K562 (cell line): ENCODE measurements at regions not wholly inside any gene's neighbourhood (a gene's known extent, or its start where the extent isn't known, plus 50 kb on each side); places are given as distances from the start of the nearest gene placed in this dataset.

Experiments
- ATAC-seq: fragments of 200-7000 bp; cut with Tn5 transposase; 3 replicates; pipeline ENCODE4 v1.9.1; 2020; ENCODE audit warnings: moderate library complexity
- BruUV-seq: library from RNA; stranded (reverse); fragments of 400-500 nt; replicated peaks from 2 replicates; lab custom pipeline; 2021; lab: Mats Ljungman, UMichigan
- CTCF ChIA-PET: fragments of 300-600 bp; formaldehyde crosslinking; extraction: SDS; loops from one replicate; lab custom pipeline; 2021; ENCODE audit warnings: low intra/inter-chr PET ratio; lab: Yijun Ruan, JAX
- POLR2A ChIA-PET: fragments of 300-600, 350-650 bp; sonication (Branson Sonifier 250); formaldehyde crosslinking; extraction: SDS; loops from one replicate; lab custom pipeline; 2021; ENCODE audit warnings: antibody characterized with exemption, inconsistent platforms; lab: Yijun Ruan, JAX
- DNase-seq, 4 experiments: peaks; one replicate each; pipeline versions ENCODE4 v3.0.0 to v3.0.0-alpha.2; 2011 to 2018; ENCODE audit warnings: low spot score in 3 of 4, mixed read lengths in 3 of 4; ENCODE audit errors: extremely low read depth in 1 of 4
- FAIRE-seq: peaks from 2 replicates; lab custom pipeline; 2011; peaks lifted over from hg19 to GRCh38; lab: Jason Lieb, UNC
- H2AFZ ChIP-seq: 2 replicates; pipeline ENCODE4 v1.6.0; 2011; ENCODE audit warnings: low read depth, low read length, control low read depth, inconsistent platforms
- H3K27ac ChIP-seq: fragments of 200-600 bp; 3 replicates; pipeline ENCODE4 v1.8.0; 2011; ENCODE audit warnings: low read depth, mild to moderate bottlenecking, control low read depth, inconsistent platforms, low read length, moderate library complexity, mixed read lengths; ENCODE audit errors: extremely low read depth
- H3K27me3 ChIP-seq, 2 experiments: fragments of 300-600 bp in 1 of 2; 2 replicates in 1 of 2; 3 replicates in 1 of 2; pipeline versions ENCODE4 v1.6.0 to v1.8.0; 2011; ENCODE audit warnings: inconsistent platforms in 2 of 2, low read length in 2 of 2, mild to moderate bottlenecking in 1 of 2, mixed read lengths in 1 of 2, moderate library complexity in 1 of 2; ENCODE audit not compliant: control insufficient read depth in 2 of 2, insufficient read depth in 2 of 2
- H3K36me3 ChIP-seq: fragments of 300-600 bp; 3 replicates; pipeline ENCODE4 v1.8.0; 2011; ENCODE audit warnings: mild to moderate bottlenecking, low read length, inconsistent platforms; ENCODE audit not compliant: control insufficient read depth, insufficient read depth
- H3K4me1 ChIP-seq, 2 experiments: fragments of 200-600 bp in 1 of 2; replicated peaks in 1 of 2; 2 replicates in 1 of 2; 3 replicates in 1 of 2; pipeline versions ENCODE4 v1.5.1 to v1.8.0; 2011; ENCODE audit warnings: inconsistent platforms in 2 of 2, low read length in 2 of 2, mild to moderate bottlenecking in 1 of 2, mixed read lengths in 1 of 2, moderate library complexity in 1 of 2; ENCODE audit not compliant: control insufficient read depth in 2 of 2, insufficient read depth in 2 of 2
- H3K4me2 ChIP-seq: 2 replicates; pipeline ENCODE4 v1.6.1; 2011; ENCODE audit warnings: low read length, control low read depth, inconsistent platforms, mixed read lengths; ENCODE audit not compliant: insufficient read depth
- H3K4me3 ChIP-seq: fragments of 200-600 bp; sonication (generic), shearing (Covaris generic); 2 replicates; pipeline ENCODE4 v1.5.1; 2016; ENCODE audit warnings: control low read depth, inconsistent platforms
- H3K79me2 ChIP-seq: fragments of 200-600 bp; 3 replicates; pipeline ENCODE4 v1.8.0; 2011; ENCODE audit warnings: low read length, inconsistent platforms; ENCODE audit not compliant: control insufficient read depth, insufficient read depth
- H3K9ac ChIP-seq, 2 experiments: 2 replicates each; pipeline versions ENCODE4 v1.6.0 to v1.6.1; 2011; ENCODE audit warnings: low read depth in 2 of 2, low read length in 2 of 2, control low read depth in 1 of 2, inconsistent platforms in 1 of 2, mild to moderate bottlenecking in 1 of 2, mixed read lengths in 1 of 2; ENCODE audit not compliant: insufficient read depth in 1 of 2
- H3K9me1 ChIP-seq: one replicate; pipeline ENCODE4 v1.6.0; 2011; ENCODE audit warnings: inconsistent platforms, mild to moderate bottlenecking, low read length, moderate library complexity; ENCODE audit not compliant: control insufficient read depth, insufficient read depth
- H3K9me3 ChIP-seq: replicated peaks from 2 replicates; pipeline ENCODE4 v1.5.1; 2011; ENCODE audit warnings: low read depth, low read length, inconsistent platforms; ENCODE audit not compliant: control insufficient read depth, insufficient read depth
- H4K20me1 ChIP-seq: replicated peaks from 2 replicates; pipeline ENCODE4 v1.6.1; 2011; ENCODE audit warnings: low read length, inconsistent platforms, mixed read lengths; ENCODE audit not compliant: control insufficient read depth, insufficient read depth
- DMBX1 ChIP-seq: fragments of 250-450 bp; sonication (Bioruptor Pico); IDR thresholded peaks from 2 replicates; pipeline ENCODE4 v1.8.0; 2022; ENCODE audit warnings: inconsistent platforms, mild to moderate bottlenecking, moderate library complexity, borderline replicate concordance
- HLTF ChIP-seq: fragments of 450-650 bp; IDR thresholded peaks from 2 replicates; pipeline ENCODE4 v1.6.1; 2016
- POLR2G ChIP-seq: fragments of 200-400 bp; formaldehyde crosslinking; IDR thresholded peaks from 2 replicates; pipeline ENCODE4 v1.6.1; 2017; ENCODE audit warnings: low read depth, mild to moderate bottlenecking, antibody characterized with exemption, low read length, moderate library complexity
- RBM17 ChIP-seq: fragments of 200-400 bp; formaldehyde crosslinking; IDR thresholded peaks from 2 replicates; pipeline ENCODE4 v1.6.1; 2017; ENCODE audit warnings: low read depth, mild to moderate bottlenecking, low read length, borderline replicate concordance
- TCFL5 ChIP-seq: fragments of 250-450 bp; sonication (Bioruptor Pico); conservative IDR thresholded peaks from 2 replicates; pipeline ENCODE4 v1.6.1; 2021; ENCODE audit warnings: mild to moderate bottlenecking, moderate library complexity, matching md5 sums
- WGBS: fragments of 100-300 bp; shearing (Covaris generic); methylation state at CpG from one replicate; pipeline ENCODE4 v1.1.6; 2016; ENCODE audit warnings: low coverage, mixed read lengths; ENCODE audit not compliant: insufficient coverage; ENCODE audit errors: missing lambda C conversion rate; 5-methylcytosine and 5-hydroxymethylcytosine counted together
- in situ Hi-C: fragments of 300-500 bp; cut with MboI; formaldehyde crosslinking; loops from 4 replicates; pipeline ENCODE4 v1.15.0; 2018; ENCODE audit warnings: inconsistent platforms, mixed read lengths
- intact Hi-C: fragments of 100-400 bp; cut with micrococcal nuclease; formaldehyde crosslinking; loops from 2 replicates; pipeline ENCODE4 v1.14.2; 2022
- TF ChIP-seq, protein P1 (sequence below): fragments of 250-450 bp; sonication (Bioruptor Pico); IDR thresholded peaks from 2 replicates; pipeline ENCODE4 v1.4.0; 2020
- TF ChIP-seq, protein P2 (sequence below): fragments of 250-450 bp; sonication (Bioruptor Pico); IDR thresholded peaks from 2 replicates; pipeline ENCODE4 v1.4.0; 2020; ENCODE audit warnings: mild to moderate bottlenecking, moderate library complexity

DNA sequence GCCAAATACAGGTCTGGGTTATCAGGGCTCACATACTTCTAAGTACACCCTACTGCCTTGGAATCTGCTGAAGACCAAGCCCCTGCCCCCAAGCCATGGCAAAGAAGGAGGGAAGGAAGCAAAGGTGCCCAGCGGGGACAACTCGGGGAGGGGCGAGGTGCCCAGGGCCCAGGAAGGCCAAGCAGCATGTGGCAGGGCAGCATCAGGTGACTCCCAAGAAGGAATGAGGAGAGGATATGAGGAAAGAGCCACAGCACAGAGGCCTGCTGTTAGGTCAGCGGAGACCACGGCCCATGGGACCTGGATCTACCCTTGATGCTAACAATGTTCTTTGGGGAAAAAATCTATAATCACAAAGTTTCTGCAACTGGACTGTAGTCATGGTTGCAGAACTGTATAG lies 142.6 kb upstream of the CRHR1 start:
- ChIA-PET CTCF (interaction anchor here (2.3 kb wide), 1 partner anchor 190 kb away, joined by 25 read pairs; no protein-coding TSS in a partner anchor), POLR2A (interaction anchor here (1.1 to 1.2 kb wide), 2 partner anchors 9 to 10 kb away, joined by 3 read pairs; no protein-coding TSS in a partner anchor)
- H3K9me3 ChIP-seq: no peaks in the 10 kb centered on the region
- intact Hi-C loops (loop anchor here (10.0 kb wide), 1 partner anchor 83 kb away; no protein-coding TSS in a partner anchor), in situ Hi-C loops (loop anchor here (5.0 kb wide), 1 partner anchor 191 kb away; no protein-coding TSS in a partner anchor)
- H3K9ac ChIP-seq: 0 out of 4 replicates have a peak overlapping the region, but pooled peaks of 1 of the 2 experiments have one; percentile 50
- H3K79me2 ChIP-seq: no peaks in the 10 kb centered on the region
- H4K20me1 ChIP-seq: peaks cover 6% of the 10 kb centered on the region
- no peak overlapping the region for H3K27ac ChIP-seq
- H3K4me3 ChIP-seq: no peak overlapping the region
- no peak overlapping the region for H2AFZ ChIP-seq
- ATAC-seq: no peak
- H3K27me3 ChIP-seq: peaks cover 16 to 20% of the 10 kb centered on the region in 2 experiments
- no peak overlapping the region for H3K4me2 ChIP-seq
- DNase-seq: no peak
- H3K36me3 ChIP-seq: no peaks in the 10 kb centered on the region; the same call in 2 of the 3 replicates
- no TSS peak for BruUV-seq
- WGBS: 9% methylated on average over 5 of the region's 5 CpGs
- TF ChIP-seq HLTF: no peak
- 0 out of 2 replicates have a peak, but pooled peaks have one; percentile 25 for TF ChIP-seq POLR2G
- no peaks in the 10 kb centered on the region for H3K9me1 ChIP-seq
- no peaks in the 10 kb centered on the region for H3K4me1 ChIP-seq
- FAIRE-seq: no peak

DNA sequence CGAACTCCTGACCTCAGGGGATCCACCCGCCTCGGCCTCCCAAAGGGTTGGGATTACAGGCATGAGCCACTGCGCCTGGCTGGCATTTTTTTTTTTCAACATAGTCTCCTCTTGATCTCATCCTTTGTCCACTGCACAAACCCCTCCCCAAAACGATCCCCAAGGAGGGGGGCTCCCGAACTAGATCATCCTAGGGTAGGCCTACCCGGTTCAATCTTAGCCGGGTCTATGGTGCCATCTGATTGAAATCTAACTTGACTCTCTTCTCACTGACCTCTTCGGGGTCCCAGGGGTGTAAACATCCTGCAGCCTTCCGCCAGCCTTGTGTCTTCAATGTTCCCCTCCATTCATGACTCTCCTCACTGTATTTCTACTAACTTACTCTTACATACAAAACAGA lies 140.5 kb upstream of the CRHR1 start:
- CTCF ChIA-PET: no interaction called here
- in situ Hi-C loops: loop anchor here (5.0 kb wide), 1 partner anchor 189 kb away; no protein-coding TSS in a partner anchor
- Histone ChIP-seq H2AFZ (no peak overlapping the region), H3K9ac (no peak overlapping the region), H4K20me1 (peaks cover 6% of the 10 kb centered on the region), H3K79me2 (no peaks in the 10 kb centered on the region), H3K4me2 (no peak overlapping the region), H3K36me3 (no peaks in the 10 kb centered on the region; the same call in 2 of the 3 replicates), H3K27ac (no peak overlapping the region), H3K4me3 (no peak overlapping the region), H3K9me1 (no peaks in the 10 kb centered on the region), H3K27me3 (peaks cover 19 to 30% of the 10 kb centered on the region in 2 experiments), H3K9me3 (no peaks in the 10 kb centered on the region), H3K4me1 (no peaks in the 10 kb centered on the region)
- FAIRE-seq: no peak
- DNase-seq: no peak
- no peak for ATAC-seq
- intact Hi-C loops: loop anchor here (10.0 kb wide), 1 partner anchor 81 kb away; no protein-coding TSS in a partner anchor
- POLR2A ChIA-PET: no interaction called here
- BruUV-seq: no TSS peak
- WGBS: 2% methylated on average over 6 of the region's 10 CpGs
- TF ChIP-seq, protein P1, sequence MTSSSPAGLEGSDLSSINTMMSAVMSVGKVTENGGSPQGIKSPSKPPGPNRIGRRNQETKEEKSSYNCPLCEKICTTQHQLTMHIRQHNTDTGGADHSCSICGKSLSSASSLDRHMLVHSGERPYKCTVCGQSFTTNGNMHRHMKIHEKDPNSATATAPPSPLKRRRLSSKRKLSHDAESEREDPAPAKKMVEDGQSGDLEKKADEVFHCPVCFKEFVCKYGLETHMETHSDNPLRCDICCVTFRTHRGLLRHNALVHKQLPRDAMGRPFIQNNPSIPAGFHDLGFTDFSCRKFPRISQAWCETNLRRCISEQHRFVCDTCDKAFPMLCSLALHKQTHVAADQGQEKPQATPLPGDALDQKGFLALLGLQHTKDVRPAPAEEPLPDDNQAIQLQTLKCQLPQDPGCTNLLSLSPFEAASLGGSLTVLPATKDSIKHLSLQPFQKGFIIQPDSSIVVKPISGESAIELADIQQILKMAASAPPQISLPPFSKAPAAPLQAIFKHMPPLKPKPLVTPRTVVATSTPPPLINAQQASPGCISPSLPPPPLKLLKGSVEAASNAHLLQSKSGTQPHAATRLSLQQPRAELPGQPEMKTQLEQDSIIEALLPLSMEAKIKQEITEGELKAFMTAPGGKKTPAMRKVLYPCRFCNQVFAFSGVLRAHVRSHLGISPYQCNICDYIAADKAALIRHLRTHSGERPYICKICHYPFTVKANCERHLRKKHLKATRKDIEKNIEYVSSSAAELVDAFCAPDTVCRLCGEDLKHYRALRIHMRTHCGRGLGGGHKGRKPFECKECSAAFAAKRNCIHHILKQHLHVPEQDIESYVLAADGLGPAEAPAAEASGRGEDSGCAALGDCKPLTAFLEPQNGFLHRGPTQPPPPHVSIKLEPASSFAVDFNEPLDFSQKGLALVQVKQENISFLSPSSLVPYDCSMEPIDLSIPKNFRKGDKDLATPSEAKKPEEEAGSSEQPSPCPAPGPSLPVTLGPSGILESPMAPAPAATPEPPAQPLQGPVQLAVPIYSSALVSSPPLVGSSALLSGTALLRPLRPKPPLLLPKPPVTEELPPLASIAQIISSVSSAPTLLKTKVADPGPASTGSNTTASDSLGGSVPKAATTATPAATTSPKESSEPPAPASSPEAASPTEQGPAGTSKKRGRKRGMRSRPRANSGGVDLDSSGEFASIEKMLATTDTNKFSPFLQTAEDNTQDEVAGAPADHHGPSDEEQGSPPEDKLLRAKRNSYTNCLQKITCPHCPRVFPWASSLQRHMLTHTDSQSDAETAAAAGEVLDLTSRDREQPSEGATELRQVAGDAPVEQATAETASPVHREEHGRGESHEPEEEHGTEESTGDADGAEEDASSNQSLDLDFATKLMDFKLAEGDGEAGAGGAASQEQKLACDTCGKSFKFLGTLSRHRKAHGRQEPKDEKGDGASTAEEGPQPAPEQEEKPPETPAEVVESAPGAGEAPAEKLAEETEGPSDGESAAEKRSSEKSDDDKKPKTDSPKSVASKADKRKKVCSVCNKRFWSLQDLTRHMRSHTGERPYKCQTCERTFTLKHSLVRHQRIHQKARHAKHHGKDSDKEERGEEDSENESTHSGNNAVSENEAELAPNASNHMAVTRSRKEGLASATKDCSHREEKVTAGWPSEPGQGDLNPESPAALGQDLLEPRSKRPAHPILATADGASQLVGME (CRISPR knock-in tag): no peak
- TF ChIP-seq RBM17: no peak
- TF ChIP-seq, protein P2, sequence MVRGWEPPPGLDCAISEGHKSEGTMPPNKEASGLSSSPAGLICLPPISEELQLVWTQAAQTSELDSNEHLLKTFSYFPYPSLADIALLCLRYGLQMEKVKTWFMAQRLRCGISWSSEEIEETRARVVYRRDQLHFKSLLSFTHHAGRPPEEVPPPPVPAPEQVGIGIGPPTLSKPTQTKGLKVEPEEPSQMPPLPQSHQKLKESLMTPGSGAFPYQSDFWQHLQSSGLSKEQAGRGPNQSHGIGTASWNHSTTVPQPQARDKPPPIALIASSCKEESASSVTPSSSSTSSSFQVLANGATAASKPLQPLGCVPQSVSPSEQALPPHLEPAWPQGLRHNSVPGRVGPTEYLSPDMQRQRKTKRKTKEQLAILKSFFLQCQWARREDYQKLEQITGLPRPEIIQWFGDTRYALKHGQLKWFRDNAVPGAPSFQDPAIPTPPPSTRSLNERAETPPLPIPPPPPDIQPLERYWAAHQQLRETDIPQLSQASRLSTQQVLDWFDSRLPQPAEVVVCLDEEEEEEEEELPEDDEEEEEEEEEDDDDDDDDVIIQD: no peak
- no peak for TF ChIP-seq TCFL5 (CRISPR knock-in tag)
- TF ChIP-seq DMBX1 (CRISPR knock-in tag): no peak
